HL-60 (cell line): ENCODE measurements at regions not wholly inside any gene's neighbourhood (a gene's known extent, or its start where the extent isn't known, plus 50 kb on each side); places are given as distances from the start of the nearest gene placed in this dataset.

Source experiments
- DNase-seq, 2 experiments: peaks; one replicate each; pipeline ENCODE4 v3.0.0-alpha.2; 2010 to 2020; ENCODE audit warnings: low read depth in 1 of 2, low spot score in 1 of 2
- H3K27ac ChIP-seq: fragments of 250-450 bp; sonication (Bioruptor Pico); replicated peaks from 2 replicates; pipeline ENCODE4 v1.5.1; 2020; ENCODE audit warnings: mild to moderate bottlenecking, moderate library complexity
- H3K27me3 ChIP-seq: fragments of 250-450 bp; sonication (Bioruptor Pico); 2 replicates; pipeline ENCODE4 v1.5.1; 2021; ENCODE audit warnings: mild to moderate bottlenecking, moderate library complexity; ENCODE audit not compliant: insufficient read depth, poor library complexity, severe bottlenecking
- H3K4me3 ChIP-seq: replicated peaks from 2 replicates; pipeline ENCODE4 v1.5.1; 2011; ENCODE audit warnings: mild to moderate bottlenecking, control low read depth, low read length; ENCODE audit not compliant: insufficient read depth
- CTCF ChIP-seq: IDR thresholded peaks from one replicate; pipeline ENCODE4 v1.5.1; 2011; ENCODE audit warnings: low read length, control low read depth, inconsistent platforms; ENCODE audit not compliant: insufficient read depth
- GABPA ChIP-seq: IDR thresholded peaks from 2 replicates; pipeline ENCODE4 v1.6.1; 2012; ENCODE audit warnings: low read depth
- POLR2AphosphoS5 ChIP-seq: IDR thresholded peaks from 2 replicates; pipeline ENCODE4 v1.6.1; 2012; ENCODE audit warnings: low read depth
- REST ChIP-seq: IDR thresholded peaks from 2 replicates; pipeline ENCODE4 v1.6.1; 2012; ENCODE audit warnings: low read depth; ENCODE audit not compliant: insufficient replicate concordance
- SPI1 ChIP-seq: IDR thresholded peaks from 2 replicates; pipeline ENCODE4 v1.6.1; 2012; ENCODE audit warnings: low read depth, mild to moderate bottlenecking, borderline replicate concordance

- TF ChIP-seq GABPA: no peak
- no peak for TF ChIP-seq POLR2AphosphoS5
- no peak for TF ChIP-seq REST
- no peak for TF ChIP-seq SPI1
- TF ChIP-seq CTCF: no peak
- H3K4me3 ChIP-seq: no peak overlapping the region
- no peak for DNase-seq
- H3K27ac ChIP-seq: no peak overlapping the region
- H3K27me3 ChIP-seq: no peaks in the 10 kb centered on the region
Observed at GRCh38 chr6:9439621-9440330, 975.1 kb downstream of the TFAP2A start.

GRCh38 chr6:9437836-9438235 is 977.0 kb downstream of the TFAP2A start:
- H3K27me3 ChIP-seq: no peaks in the 10 kb centered on the region
- TF ChIP-seq CTCF: no peak
- TF ChIP-seq REST: no peak
- TF ChIP-seq SPI1: no peak
- no peak for TF ChIP-seq GABPA
- TF ChIP-seq POLR2AphosphoS5: no peak
- H3K27ac ChIP-seq: no peak overlapping the region
- H3K4me3 ChIP-seq: no peak overlapping the region
- DNase-seq: no peak

GRCh38 chr6:9435281-9435680 is 979.6 kb downstream of the TFAP2A start:
- DNase-seq: no peak
- Histone ChIP-seq H3K27me3 (no peaks in the 10 kb centered on the region), H3K27ac (no peak overlapping the region), H3K4me3 (no peak overlapping the region)
- no peak for TF ChIP-seq GABPA
- no peak for TF ChIP-seq POLR2AphosphoS5
- no peak for TF ChIP-seq SPI1
- TF ChIP-seq REST: no peak
- TF ChIP-seq CTCF: no peak
